Globus pallidus (tissue), 1 donor: ENCODE measurements at regions not wholly inside any gene's neighbourhood (a gene's known extent, or its start where the extent isn't known, plus 50 kb on each side); places are given as distances from the start of the nearest gene placed in this dataset.
"Not testable (repeated sequence)": the region's sequence is repeated elsewhere in the genome, so short reads cannot be mapped to it uniquely, and the experiment has no call there.

Source experiments
- DNase-seq: peaks from one replicate; pipeline ENCODE4 v3.0.0-alpha.2; 2015; ENCODE audit warnings: low spot score

DNA sequence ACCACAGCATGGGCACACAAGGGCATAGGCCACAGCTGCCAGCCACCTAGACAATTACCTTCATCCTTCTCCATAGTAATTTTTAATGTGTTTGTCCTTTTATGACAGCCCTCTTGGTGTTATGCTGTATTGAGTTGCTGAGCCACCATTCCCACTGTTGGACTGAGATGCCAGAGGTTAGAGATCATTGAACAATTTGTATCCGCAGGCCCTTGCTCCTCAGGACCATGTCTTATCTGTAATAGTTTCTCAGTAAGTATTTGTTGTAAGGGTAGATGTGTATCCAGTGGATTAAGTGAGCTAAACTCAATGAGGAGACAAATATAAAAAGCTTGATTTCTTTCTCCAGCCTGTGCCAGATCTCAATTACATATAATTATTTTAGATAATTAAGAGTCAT, 832.8 kb upstream of the ID2 start:
- DNase-seq: no peak

DNA sequence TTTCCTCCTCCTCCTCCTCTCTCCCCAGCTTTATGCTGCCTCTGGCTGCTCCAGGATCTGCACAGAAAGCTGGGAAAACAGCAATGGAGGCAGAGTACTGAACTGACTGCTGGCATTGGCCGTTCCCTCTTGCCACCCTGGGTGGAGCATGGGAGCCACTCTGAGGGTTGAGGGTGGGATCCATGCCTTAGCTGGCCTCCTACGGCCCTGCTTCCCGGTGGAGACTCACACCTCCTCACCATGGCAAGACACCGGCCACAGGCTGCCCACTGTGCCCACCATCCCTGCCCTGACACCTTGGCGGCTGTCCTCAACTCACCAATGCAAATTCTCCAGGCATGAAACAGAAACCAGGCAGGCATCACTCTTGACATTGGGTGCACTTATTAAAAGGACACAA, 832.3 kb upstream of the ID2 start:
- DNase-seq: no peak

DNA sequence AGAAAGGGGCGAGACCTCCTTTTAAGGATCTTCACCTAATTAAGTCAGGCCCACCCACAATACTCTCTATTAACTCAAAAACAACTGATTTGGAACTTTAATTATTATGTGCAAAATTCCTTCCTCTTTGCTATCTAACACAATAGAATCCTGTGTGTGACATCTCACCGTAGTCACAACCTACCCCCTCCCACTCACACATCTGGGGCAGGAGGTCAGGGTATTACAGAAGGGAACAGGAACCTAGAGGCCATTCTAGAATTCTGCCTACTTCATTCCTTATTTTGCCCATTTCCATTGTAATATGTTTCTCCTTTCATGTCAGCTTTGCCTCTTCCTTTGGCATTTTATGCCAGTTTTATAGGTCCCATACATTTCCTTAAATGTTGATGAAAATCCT, 829.3 kb upstream of the ID2 start:
- DNase-seq: no peak

DNA sequence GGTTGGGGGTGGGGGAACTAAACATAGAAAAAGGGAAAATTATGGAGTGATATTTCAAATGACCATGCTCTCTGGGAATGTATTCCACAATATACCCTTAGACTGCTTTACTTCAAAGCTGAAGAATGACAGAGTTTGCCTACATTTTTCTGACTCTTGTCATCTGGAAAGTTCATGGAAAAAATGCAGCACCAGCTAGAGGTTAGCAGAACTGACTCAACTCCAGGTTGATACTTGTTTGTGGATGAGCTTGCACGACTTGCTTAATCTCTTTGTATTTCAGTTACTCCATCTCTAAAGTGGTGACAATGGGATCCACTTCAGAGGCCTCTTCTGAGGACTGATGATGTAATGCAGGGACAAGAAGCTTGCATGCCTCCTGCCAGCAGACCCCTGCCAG, 824.0 kb upstream of the ID2 start:
- no peak for DNase-seq

DNA sequence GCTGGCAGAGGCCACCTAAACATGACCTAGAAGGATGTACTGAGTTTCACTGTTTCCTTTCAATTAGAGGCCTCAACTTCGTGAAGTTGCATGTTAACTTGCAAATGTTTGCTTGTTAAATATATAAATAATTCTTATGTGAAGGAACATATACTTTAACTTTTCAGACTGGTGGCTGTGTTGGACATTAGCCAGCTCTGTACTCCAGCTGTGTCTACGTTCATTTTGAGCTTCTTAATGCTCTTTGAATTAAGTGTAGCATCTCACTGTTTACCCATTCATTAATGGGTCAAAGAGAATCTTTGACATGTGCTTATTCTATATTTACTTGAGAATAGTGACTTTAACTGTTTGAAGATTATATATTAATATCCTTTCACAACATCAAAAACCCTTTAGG, 823.2 kb upstream of the ID2 start:
- no peak for DNase-seq

DNA sequence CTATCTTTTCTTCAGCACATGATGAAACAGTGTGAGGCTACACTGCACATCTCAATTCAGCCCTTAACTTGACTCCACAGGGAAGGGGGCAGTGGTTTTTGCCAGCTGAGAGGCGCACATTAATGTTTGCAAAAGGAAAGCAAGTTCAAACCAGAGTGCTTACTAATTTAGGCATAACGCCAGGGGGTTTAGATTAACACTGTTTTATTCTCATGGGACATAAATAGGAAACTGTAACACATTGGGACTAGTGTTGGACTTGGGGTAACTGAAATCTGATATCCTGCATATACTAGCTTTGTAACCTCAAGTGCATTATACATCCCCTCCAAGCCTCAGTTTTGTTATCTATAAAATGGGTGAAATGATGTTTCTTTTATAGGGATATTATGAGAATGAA, 821.2 kb upstream of the ID2 start:
- DNase-seq: no peak

DNA sequence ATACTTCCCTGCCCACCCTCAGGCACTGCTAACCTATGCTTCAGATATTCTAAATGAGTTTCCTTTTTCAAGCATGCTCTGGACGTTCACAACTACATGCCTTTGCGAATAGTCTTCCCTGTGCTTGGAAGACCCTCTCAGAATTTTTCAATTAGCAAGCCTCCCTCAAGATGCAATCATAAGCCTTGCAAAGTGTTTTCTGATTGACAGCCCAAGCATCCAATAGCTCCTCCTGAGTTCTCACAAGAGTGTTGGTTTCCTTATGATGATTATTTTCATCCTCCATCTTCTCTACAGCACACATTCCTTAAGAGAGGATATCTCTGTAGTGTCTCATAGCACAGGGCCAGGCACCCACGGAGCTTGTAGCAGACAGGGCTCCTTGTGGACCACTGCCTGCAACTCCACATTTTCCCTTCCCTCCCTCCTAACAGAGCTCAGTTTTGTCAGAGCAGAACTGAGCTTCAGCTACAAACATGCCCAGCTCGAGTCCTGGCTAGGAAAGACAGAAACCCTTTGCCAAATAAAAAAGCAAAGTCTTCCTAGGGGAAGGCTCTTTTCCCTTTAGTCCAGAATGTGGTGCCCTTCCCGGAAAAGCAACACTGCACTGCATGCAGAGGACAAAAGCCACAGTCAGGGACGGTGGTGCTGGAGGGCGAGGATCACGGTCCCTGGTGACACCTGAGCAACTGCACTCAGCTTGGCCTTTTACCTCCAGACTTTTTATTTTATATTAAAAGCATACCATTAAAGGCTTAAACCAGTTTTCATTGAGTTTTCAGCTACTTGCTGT, 819.8 kb upstream of the ID2 start:
- DNase-seq: no peak

DNA sequence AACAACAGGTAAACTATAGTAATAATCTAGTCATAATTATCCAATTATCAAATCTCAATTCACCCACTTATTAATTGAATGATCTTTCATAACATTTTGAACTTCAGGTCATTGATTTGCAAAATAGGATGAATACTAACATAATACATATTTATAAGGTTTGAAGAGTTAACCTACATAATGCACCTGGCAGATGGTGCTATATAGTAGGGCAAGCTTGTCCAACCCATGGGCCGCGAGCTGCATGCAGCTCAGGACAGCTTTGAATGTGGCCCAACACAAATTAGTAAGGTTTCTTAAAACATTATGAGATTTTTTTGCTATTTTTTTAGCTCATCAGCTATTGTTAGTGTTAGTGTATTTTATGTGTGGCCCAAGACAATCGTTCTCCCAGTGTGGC, 815.8 kb upstream of the ID2 start:
- no peak for DNase-seq

DNA sequence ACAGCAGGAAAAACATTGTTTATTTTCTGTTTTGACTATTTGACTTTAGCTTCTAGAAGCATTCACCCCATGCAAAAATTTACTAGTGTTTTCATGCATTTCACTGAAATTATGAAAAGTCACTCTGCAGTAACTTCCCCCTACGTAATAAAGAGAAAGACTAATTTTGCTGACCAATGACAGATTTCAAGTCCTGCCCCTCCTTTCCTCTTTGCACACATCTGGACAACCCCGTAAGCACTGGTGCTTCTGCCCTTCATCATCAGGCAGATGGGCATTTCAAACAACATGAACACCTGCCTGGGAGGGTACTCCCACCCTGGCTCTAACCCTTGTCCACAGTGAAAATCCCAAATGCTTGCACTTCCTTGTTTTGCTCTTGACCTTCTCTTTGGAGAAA, 815.0 kb upstream of the ID2 start:
- DNase-seq: no peak

DNA sequence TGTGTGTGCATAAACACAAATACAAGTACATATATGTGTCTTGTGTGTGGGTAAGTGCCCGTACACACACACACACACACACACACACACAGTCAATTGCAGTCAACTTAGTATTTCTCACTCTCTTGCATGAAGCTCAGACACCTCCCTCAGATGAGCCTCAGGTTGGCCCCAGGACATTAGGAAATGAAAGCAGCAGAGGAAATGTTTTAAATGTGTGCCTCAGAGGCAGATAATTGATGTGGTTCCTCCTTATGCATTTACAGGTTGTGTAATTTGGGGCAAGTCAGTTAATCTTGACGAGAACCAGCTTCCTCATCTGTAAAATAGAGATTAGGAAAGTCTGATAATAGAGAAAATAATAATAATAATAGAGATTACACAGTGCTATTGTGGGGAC, 814.0 kb upstream of the ID2 start:
- no peak for DNase-seq

DNA sequence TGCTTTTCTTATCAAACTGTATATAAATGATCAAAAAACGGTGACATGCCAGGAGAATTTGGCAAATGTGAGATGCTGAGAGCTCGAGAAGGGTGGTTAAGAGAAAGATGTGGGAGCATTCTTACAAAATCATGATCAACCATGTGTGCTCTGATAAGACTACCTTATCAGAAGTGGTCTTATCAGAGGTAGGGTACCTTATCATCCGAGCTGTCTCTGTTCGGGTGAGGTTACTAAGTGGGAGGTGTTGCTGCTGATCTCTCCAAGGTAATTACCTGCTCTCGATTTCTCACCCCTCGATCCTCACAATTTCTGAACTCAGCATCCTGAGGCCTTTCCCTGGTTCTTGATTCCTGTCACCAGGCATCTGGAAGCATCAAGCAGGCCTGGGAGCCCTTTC, 813.0 kb upstream of the ID2 start:
- no peak for DNase-seq

DNA sequence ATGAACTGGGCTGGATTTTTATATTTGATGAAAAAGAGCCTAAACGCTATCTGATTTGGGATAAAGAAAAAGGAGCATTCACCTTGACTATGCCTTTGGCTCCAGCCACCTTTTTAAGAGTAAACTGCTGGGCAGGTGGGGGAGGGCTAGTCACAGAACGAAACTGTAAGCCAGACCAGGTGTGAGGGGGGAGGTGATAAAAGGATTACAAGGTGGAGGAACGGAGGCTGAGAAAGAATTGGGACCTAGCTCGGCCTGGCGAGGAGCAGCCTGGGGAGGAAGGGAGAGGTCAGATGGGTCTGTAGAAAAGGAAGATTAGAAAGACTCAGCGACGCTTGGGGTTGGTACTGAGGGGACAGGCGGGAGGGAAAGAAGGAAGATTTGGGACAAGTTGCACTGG, 805.4 kb upstream of the ID2 start:
- not testable (repeated sequence) for DNase-seq

DNA sequence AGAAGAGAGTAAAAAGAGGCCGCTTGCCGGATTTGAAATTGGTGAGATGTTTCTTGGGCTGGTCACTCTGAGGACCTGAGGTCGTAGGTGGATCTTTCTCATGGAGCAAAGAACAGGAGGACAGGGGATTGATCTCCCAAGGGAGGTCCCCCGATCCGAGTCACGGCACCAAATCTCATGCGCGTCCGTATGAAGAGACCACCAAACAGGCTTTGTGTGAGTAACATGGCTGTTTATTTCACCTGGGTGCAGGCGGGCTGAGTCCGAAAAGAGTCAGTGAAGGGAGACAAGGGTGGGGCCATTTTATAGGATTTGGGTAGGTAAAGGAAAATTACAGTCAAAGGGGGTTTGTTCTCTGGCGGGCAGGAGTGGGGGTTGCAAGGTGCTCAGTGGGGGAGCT, 803.6 kb upstream of the ID2 start:
- not testable (repeated sequence) for DNase-seq

DNA sequence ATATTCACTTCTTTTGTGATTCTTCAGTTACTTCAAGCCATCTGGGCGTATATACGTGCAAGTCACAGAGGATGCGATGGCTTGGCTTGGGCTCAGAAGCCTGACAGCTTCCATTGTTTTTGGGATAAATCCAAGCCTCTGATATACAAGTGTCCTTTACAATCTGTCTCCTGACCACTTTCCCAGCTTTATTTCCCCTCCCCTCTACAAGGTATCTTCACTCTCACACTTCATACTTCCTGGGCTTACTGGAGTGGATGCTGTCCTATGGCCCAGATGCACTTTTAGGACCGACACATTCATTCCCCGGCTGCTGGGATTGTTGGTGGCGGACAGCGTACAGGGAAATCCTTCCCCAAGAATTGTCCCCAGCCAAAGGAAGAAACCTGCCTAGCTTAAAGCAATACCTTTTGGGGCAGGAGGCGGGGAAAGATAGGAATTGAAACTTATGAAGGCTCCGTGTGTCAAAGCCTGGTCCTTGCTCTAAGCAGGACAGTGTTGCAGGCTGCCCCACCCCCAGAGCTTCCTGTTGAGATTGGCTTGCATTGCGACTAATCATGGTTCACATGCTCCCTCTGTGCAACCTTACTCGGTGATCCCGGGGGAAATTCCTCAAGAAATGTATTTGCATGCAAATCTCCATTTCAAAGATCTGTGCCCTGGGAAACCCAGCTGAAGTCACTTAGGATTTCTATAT, 802.9 kb upstream of the ID2 start:
- no peak for DNase-seq

DNA sequence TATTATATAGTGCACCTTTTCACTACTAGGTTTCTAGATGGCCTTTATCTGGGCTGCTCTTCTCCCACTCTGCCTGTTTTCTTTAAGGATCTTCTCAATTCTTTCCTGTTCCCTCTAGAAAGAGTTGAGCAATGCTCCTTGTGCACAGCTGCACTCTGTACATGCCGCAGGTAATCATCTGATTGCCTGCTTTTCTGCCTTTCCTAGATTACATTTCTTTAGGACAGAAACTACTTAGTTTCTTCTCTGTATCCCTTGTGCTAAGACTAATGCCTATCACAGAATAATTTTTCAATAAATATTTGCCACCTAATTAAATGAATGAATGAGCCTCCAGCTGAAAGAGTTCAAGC, 802.4 kb upstream of the ID2 start:
- DNase-seq: no peak

DNA sequence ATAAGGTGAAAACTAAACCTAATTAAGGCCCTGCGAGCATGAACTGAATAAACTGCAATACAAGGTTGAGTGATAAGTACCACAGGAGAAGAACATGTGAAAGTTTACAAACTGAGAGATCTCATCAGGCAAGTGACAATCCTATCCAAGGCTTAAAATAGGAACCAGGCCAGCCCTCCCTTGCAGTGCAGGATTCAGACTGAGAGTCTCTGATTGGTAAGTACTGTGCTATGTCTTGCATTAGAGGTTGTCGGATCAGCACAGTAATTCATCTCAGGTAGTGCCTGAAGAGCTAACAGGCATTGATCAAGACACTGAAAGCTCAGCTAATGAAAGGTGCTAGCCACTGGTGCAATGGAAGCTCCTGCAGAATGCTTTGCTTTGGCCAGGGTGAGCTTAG, 801.7 kb upstream of the ID2 start:
- DNase-seq: no peak

DNA sequence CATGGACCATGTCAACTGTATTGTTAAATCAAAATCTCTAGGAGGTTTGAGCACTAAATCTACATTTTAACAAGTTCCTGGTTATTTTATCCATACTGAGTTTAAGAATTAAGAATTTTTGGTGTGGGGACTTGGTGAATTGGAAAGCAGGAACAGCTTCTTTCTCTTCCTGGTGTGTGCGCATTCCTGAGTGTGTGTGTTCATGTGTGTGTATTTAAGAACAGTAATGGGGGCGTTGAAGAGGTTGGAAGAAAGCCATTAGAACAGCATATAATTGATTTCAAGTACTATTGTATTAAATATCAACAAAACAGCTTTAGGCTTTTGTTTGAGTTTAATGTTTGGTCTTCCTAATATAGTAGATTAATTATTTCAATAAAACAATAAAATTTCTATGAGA, 801.3 kb upstream of the ID2 start:
- DNase-seq: no peak

DNA sequence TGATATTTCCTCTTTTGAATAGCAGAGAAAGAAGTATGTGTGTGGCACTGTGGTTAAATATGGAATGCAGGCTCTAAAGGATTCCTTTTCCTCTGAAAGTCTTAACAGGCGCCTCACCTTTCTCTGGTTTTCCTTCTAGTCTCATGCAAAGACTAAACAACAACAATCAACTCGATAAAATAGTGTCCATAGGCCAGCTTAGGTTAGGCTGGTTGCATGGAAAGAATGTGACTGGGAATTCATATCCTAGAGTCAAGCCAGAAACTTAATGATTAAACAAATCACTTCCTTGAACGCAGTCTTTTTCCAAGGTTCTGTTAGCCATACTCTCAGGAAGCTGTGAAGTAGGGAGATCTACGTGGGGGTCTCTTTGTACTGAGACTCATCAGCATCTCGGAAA, 800.8 kb upstream of the ID2 start:
- DNase-seq: no peak

DNA sequence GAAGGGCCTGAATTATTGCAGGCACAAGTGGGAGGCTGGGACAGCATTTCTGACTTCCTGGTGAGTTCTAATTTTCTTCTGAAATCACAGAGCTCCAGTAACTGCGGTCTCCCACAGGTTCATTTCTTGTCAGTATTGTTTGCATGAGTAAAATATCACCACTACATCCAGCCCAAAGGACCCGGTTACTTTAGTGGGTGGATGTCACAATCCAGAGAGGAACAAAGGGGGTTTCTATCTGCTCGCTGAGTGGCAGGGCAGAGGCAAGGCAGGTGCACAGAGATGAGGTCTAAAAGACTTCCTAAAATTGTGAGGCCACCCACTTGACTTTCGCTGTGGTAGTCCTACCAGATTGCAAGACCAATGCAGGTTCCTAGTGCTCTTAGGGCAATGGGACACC, 800.4 kb upstream of the ID2 start:
- DNase-seq: no peak

DNA sequence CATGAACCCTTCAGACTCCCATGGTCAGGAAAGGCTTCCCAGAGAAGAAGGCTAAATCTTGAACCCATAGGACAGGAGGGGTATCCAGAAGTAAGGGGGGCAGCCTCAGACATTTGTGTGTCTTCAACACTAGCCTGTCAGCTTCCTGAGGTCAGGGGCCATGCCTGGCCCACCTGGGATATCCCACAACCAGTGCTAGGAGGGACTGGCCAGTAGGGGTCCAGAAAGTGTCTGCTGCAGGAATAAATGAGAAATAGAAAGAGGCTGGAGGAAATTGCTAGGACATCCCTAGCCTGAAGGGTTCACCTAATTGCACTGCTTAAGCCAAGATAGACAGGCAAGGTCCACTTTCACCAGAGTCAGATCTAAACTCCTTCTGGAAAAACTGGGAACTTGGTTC, 799.6 kb upstream of the ID2 start:
- no peak for DNase-seq

DNA sequence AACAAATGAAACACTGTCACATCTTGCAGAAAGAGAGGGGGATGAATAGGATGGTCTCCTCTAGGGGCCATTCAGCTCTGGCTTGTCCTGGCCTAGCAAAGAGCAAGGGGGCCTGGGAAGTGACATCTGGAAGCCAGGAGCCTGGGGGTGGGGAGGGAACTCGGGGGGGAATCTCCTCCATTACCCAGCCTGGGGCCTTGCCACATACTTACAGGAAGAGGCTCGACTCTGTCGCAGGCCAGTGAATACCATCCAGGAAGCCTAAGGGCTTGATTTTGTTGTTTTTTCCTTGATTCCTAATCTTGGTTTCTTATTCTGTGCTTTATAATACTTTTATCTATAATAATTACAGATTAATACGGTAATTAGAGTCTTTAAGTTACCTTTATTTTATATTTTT, 797.5 kb upstream of the ID2 start:
- no peak for DNase-seq

DNA sequence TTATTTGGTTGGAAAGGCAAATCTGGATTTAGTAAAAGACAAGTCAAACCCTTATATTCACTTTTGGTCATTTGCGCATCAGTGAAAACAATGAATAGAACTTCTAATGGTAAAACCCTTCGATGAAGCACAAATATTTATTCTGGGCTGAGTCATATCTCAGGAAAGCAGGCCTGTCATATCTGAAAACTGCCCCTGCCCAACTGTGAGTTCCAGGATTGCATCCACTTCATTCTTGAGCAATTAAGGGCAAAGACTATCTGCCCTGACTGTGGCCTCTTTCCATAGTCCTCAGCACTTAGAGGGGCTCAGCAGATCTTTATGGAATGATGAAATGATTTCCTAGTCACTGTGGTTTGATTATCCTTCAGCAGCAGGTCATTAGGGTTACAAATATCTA, 795.2 kb upstream of the ID2 start:
- DNase-seq: no peak

DNA sequence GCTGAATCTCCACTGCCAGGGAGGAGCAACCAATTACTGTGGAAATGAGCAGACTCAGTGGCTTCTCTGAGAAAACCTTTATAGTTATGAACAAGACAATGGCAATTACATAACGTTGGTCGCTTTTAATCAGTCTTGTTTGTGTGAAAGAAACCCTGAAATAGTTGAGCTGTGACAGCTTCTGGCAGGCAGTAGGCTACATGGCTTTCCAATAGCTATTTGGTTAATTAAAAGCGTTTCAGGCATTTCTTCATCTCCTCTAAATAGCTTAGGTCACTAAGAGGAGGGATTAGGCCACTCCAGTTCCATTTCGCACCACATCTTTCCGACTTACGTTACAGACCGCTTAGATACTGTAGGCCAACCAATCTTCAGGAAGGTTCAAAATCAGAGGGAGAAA, 794.4 kb upstream of the ID2 start:
- DNase-seq: no peak

DNA sequence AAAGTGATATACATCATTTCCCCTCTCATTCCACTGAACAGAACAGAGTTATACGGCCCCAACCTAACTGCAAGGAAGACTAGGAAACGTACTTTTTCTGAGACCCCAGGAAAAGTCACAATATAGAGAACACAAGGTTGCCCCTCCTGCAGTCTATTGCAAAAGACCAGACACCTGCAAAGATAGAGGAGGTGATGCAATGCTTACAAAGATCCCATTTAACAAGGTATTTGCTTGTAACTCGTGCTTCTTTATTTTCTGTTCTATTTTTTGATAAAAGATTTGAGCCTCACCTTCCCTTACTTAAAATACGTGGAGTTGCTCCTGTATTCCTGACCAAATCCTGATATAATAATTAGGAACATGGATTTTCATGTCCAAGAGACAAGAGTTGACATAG, 793.0 kb upstream of the ID2 start:
- no peak for DNase-seq
